MM.1S (cell line): ENCODE measurements at regions not wholly inside any gene's neighbourhood (a gene's known extent, or its start where the extent isn't known, plus 50 kb on each side); places are given as distances from the start of the nearest gene placed in this dataset.

Experiments
- CTCF ChIP-seq: fragments of 300-600 bp; sonication (generic); IDR thresholded peaks from 2 replicates; pipeline ENCODE4 v1.5.1; 2016; ENCODE audit warnings: antibody characterized with exemption, low read length, mixed read lengths
- EZH2 ChIP-seq: fragments of 300-600 bp; sonication (generic); optimal IDR thresholded peaks from 2 replicates; pipeline ENCODE3; 2017; ENCODE audit warnings: low read depth, mild to moderate bottlenecking, antibody characterized with exemption, low read length, mixed read lengths
- EZH2phosphoT487 ChIP-seq: fragments of 300-600 bp; sonication (generic); IDR thresholded peaks from 2 replicates; pipeline ENCODE4 v1.6.1; 2018; ENCODE audit warnings: antibody characterized with exemption, low read length

GRCh38 chrX:12076046-12076445 is 62.2 kb upstream of the FRMPD4 start:
- TF ChIP-seq CTCF (no peak), EZH2 (no peak), EZH2phosphoT487 (no peak)
